DMS 273 (cell line): ENCODE measurements at regions not wholly inside any gene's neighbourhood (a gene's known extent, or its start where the extent isn't known, plus 50 kb on each side); places are given as distances from the start of the nearest gene placed in this dataset.
A peak's percentile ranks its signal among the peaks of the same experiment; 100 is the strongest.

Experiments used
- DNase-seq: peaks from one replicate; lab custom pipeline; 2025; ENCODE audit not compliant: unreplicated experiment; lab: John Stamatoyannopoulos, UW

- no peak for DNase-seq
Measured at GRCh38 chr20:39298571-39299506, 336.7 kb downstream of the DHX35 start.

DNA sequence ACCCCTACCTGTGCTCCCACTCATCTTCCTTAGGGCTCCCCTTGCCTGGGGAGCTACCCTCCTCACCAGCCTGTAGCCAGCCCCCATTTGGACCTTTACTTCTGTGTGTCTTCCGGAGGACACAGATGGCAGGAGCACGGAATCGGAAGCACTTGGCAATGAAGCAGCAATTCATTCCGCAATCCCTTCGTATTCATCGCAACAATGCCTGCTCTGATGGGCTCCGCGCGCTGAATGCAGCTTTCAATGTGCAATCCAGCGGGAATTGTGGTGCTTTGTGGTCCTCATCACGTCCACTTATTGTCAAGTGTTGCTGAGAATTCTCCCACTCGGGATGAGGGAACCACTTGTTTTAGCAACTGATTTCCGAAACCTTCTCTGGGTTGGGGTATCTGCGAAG is 336.0 kb downstream of the DHX35 start:
- DNase-seq = no peak

GRCh38 chr20:39295301-39295700 is 333.2 kb downstream of the DHX35 start:
- no peak for DNase-seq

DNA sequence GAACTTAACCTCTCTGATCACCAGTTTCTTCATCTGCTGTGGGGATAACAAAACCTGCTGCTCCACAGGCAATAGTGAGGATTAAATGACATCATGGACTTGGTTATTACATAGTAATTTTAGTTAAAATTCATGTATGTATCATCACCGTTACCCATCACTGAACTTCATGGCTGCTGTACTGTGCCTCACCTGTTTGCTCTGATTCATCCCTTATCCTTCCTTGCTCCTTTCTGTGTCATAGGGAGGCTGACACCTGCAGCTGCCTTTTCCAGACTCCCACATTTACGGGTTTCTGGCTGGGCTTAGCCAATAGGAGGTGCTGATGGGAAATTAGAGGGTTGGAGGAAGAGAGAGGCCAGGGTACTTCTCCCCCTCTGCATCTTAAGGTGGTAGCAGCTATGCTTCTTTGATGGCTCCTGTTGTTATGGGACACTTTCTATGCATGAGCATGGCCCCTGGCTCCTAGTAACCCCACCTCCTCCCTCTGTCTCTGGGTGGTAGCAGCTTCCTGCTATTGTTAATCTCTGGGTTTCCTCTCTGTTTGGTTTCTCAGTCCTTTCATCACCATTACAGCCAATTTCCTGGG is 332.1 kb downstream of the DHX35 start:
- no peak for DNase-seq

DNA sequence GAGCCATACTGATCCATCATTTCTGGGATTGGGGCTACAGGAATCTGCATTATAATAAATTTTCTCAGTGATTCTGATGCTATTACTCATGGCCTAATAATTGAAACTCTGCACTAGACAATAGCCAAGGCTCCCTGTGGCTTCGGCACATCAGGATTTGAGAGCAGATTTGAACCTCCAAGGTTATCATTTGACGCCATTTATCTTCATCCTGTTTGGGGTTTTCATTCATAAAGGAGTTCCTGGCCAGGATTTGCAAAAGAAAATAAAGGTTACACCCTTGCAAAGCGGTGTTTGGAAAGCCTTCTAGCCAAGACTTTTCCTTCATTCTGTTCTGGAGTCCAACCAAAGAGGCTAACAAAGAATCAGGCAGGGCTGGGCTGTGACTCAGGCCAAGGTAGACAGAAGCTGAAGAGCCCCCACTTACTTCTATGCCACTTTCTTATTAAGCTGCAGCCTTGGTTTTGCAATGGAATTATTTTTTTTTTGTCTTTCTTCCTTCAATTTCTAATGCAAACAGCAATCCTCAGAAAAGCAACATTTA is 330.1 kb downstream of the DHX35 start:
- no peak for DNase-seq

GRCh38 chr20:39291301-39291700 is 329.2 kb downstream of the DHX35 start:
- peak; percentile 7 for DNase-seq

- DNase-seq = no peak
Measured at GRCh38 chr20:39290575-39290974, 328.4 kb downstream of the DHX35 start.

- no peak for DNase-seq
Measured at GRCh38 chr20:39289831-39290230, 327.7 kb downstream of the DHX35 start.

- peak; percentile 29 for DNase-seq
Measured at GRCh38 chr20:39289316-39289715, 327.2 kb downstream of the DHX35 start.

- peak; percentile 4 for DNase-seq
Measured at GRCh38 chr20:39283464-39283863, 321.3 kb downstream of the DHX35 start.

GRCh38 chr20:39282619-39283092 is 320.5 kb downstream of the DHX35 start:
- DNase-seq = peak; percentile 65

GRCh38 chr20:39280875-39281274 is 318.7 kb downstream of the DHX35 start:
- DNase-seq = no peak

- DNase-seq = no peak
Measured at GRCh38 chr20:39278230-39278788, 316.2 kb downstream of the DHX35 start.

DNA sequence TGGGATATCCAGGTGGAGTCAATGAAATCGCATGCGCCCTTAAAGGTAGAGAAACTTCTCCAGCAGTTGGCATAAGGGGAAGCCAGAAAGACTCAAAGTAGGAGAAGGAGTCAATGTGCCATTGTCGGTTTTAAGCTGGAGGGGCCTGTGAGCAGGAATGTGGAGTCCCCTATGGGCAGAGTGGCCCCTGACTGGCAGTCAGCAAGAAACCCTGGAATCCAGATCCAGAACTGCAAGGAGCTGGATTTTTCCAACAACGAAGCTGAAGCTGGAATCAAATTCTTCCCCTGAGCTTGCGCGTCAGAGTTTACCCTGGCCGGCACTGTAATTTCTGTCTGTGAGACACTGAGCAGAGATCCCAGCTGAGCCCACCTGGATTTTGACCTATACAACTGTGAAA is 315.0 kb downstream of the DHX35 start:
- DNase-seq = no peak

DNA sequence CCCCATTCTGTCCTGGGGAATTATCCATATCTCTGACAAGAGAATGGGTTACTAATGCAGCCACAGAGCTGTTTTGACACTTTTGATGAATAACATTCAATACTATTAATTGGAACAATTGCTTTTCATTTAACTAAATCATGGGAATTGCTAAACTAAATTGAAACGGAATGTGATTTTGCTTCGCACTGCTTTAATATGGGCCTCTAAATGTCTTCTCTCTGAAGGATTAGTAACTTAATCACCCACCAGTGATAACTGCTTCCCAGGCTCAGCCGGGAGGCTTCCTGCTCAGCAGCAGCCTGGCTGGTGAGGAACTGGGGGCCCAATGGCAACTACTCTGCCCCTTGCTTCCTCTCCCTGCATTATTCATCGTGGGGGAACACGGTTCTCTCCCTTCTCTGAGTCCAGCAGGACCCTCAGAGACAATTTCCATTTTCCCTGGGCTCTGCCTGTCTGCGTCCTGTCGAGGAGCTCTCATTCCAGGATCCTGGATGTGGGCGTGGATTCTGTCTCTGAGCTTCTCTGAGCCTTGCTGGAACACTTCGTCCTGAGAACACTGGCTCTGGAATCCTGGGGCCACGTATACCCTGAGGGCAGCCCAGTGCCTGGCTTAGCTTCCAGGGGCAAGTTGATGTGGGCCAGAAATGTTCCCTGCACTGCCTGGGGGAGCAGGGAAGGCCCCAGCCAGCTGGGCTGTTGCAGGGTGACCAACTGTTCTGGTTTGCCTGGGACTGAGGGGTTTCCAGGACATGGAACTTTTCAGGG is 308.9 kb downstream of the DHX35 start:
- no peak for DNase-seq

DNA sequence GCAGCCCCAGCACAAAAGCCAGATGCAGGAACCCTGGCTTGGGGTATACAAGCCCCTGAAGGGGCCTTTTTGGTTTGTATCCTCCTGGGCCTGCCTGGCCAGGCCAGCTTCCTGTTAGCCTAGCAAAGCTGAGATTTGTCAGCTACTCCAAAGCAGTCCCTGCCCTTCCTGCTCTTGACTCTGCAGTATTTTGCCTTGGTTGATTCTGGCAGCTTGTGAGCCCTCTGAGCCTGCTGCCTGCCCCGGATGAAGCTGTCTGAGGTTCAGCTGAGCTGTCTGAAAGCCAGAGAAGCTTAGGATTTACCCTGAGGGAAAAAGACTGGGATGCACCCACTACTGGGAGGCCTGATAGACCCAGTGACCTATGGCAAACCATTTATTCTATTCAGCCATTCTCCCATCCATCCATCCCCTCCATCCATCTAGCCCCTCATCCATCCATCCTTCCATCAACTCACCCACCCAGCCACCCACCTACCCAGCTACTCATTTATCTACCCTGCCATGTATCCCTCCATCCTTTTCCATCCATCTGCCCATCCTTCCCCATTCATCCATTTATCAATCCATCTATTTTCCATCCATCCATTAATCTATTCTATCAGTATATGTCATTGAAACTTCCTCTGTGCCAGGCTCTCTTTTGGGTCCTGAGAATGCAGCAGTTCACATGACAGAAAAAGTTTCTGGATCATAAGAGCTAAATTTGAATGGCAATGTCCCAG is 307.5 kb downstream of the DHX35 start:
- no peak for DNase-seq

DNA sequence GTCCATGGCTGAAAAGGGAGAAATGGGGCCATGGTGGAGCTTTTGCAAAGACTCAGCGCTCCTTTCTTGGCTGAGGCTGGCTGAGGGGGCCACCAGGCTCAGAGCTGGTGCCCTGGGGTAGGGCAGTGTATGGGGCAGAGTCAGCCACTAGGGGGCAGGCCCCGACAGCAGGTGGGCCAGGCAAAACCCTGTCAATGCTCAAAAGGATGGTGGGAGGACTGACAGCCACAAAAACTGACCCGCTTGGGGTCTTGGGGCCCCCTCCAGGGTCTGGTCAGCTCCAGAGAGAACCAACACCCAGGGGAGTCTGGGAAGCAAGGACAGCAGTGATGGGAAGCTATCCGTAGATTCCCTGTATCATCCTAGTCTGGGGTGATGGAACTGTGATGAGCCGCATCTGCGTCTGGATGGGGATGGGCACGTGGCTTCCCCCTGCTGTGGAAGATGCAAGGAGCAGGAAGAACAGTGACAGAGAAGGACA is 306.9 kb downstream of the DHX35 start:
- peak; percentile 72 for DNase-seq

GRCh38 chr20:39268491-39268951 is 306.4 kb downstream of the DHX35 start:
- no peak for DNase-seq

DNA sequence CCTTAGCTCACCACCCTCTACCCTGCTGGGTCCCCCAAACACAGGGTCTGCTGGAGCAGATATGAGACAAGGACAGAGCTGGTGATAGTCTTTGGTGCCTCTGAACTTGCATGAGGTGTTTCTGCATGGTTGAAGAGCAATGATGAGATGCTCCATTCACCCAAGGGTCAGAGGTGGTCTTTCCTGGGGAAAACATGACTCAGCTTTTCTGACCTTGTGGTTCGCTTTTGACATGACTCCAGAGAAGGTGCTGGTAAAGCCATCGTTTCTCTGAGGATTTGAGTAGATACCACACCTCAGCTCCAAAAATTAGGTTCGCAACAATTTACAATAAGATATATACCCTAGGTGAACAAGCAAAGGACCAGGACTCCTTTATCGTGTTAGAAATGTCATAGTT is 304.8 kb downstream of the DHX35 start:
- DNase-seq = no peak
